ENCODE measurements at regions not wholly inside any gene's neighbourhood (a gene's known extent, or its start where the extent isn't known, plus 50 kb on each side); places are given as distances from the start of the nearest gene placed in this dataset.

- CTCF ChIA-PET, result no interaction called here
- TF ChIP-seq ZNF281 (CRISPR knock-in tag; IDR thresholded peaks at IDR 0.05), result no peak
- ATAC-seq, result no peak
- Mint-ChIP-seq H3K27ac (no peak overlapping the region), H3K4me3 (no peak overlapping the region), H3K36me3 (no peaks in the 10 kb centered on the region), H3K9me3 (0 out of 2 replicates have a peak, but pooled peaks cover 4% of the 10 kb centered on the region), H3K4me1 (0 out of 2 replicates have a peak, but pooled peaks cover 2% of the 10 kb centered on the region), H3K27me3 (ENCODE audit: low read depth) (no peaks in the 10 kb centered on the region; the same call in 1 of the 2 replicates)
- POLR2A ChIA-PET, result no interaction called here
- DNase-seq (ENCODE audit: low spot score), result no peak
These were observed 73.8 kb downstream of the OAT start for GRCh38 chr10:124344931-124345330.

GRCh38 chr10:124344266-124344590 lies 74.5 kb downstream of the OAT start:
- no peak for ATAC-seq
- no peak for TF ChIP-seq PRDM15 (CRISPR knock-in tag; IDR thresholded peaks at IDR 0.05)
- TF ChIP-seq E2F5 (CRISPR knock-in tag; IDR thresholded peaks at IDR 0.05), result no peak
- no peak for TF ChIP-seq ZNF423 (CRISPR knock-in tag; IDR thresholded peaks at IDR 0.05)
- TF ChIP-seq ZMAT4 (CRISPR knock-in tag; IDR thresholded peaks at IDR 0.05), result no peak
- TF ChIP-seq MAX (CRISPR knock-in tag; IDR thresholded peaks at IDR 0.05), result no peak
- TF ChIP-seq ETV6 (CRISPR knock-in tag; IDR thresholded peaks at IDR 0.05), result no peak
- no peak for TF ChIP-seq CDX4 (CRISPR knock-in tag; IDR thresholded peaks at IDR 0.05; ENCODE audit: borderline replicate concordance)
- no peak for TF ChIP-seq USF1 (CRISPR knock-in tag; IDR thresholded peaks at IDR 0.05)
- no peak for TF ChIP-seq NR2C2 (CRISPR knock-in tag; IDR thresholded peaks at IDR 0.05)
- TF ChIP-seq E2F1 (CRISPR knock-in tag; IDR thresholded peaks at IDR 0.05), result no peak
- TF ChIP-seq ERG (CRISPR knock-in tag; IDR thresholded peaks at IDR 0.05), result no peak
- no peak for TF ChIP-seq ESRRA (CRISPR knock-in tag; IDR thresholded peaks at IDR 0.05; ENCODE audit: borderline replicate concordance)
- TF ChIP-seq ZNF317 (CRISPR knock-in tag; IDR thresholded peaks at IDR 0.05; ENCODE audit: borderline replicate concordance, low read depth), result no peak
- H3K27ac Mint-ChIP-seq, result no peak overlapping the region
- H3K27me3 Mint-ChIP-seq (ENCODE audit: low read depth), result no peaks in the 10 kb centered on the region
- no peaks in the 10 kb centered on the region for H3K36me3 Mint-ChIP-seq
- no peak overlapping the region for H3K4me3 Mint-ChIP-seq
- ChIA-PET POLR2A (no interaction called here), CTCF (interaction anchor here (0.8 kb wide), 1 partner anchor 45 kb away, joined by 3 read pairs; no protein-coding TSS in a partner anchor)
- no peaks in the 10 kb centered on the region for H3K4me1 Mint-ChIP-seq
- 0 out of 2 replicates have a peak, but pooled peaks cover 4% of the 10 kb centered on the region for H3K9me3 Mint-ChIP-seq
- no peak for DNase-seq (ENCODE audit: low spot score)

All from WTC11 (cell line).